Tibial artery (tissue), 4 donors: ENCODE measurements at regions not wholly inside any gene's neighbourhood (a gene's known extent, or its start where the extent isn't known, plus 50 kb on each side); places are given as distances from the start of the nearest gene placed in this dataset.

ENCODE experiments used
- DNase-seq, 2 donors: peaks; one replicate each; pipeline ENCODE4 v3.0.0-alpha.2; 2019
- H3K27ac ChIP-seq, 2 donors: fragments of 200-600 bp; sonication (generic) in 1 of 2; 1 replicate in 1 of 2; 2 replicates in 1 of 2; pipeline ENCODE4 v1.5.1; 2018 to 2019; ENCODE audit warnings: mild to moderate bottlenecking in 1 of 2
- H3K27me3 ChIP-seq, 2 donors: fragments of 200-600 bp; sonication (generic) in 1 of 2; one replicate each; pipeline versions ENCODE4 v1.5.1 to v1.6.0; 2016 to 2019
- H3K36me3 ChIP-seq, 3 donors: fragments of 200-600 bp; sonication (generic) in 2 of 3; one replicate each; pipeline ENCODE4 v1.5.1; 2016 to 2019; ENCODE audit warnings: mild to moderate bottlenecking in 2 of 3
- H3K4me1 ChIP-seq, 4 donors: fragments of 200-600 bp; sonication (generic) in 2 of 4; 1 replicate in 3 of 4; 2 replicates in 1 of 4; pipeline ENCODE4 v1.5.1; 2016 to 2019
- H3K4me3 ChIP-seq, 2 donors: fragments of 200-600 bp; sonication (generic) in 1 of 2; 1 replicate in 1 of 2; 2 replicates in 1 of 2; pipeline ENCODE4 v1.5.1; 2018 to 2019; ENCODE audit warnings: mild to moderate bottlenecking in 2 of 2
- H3K9me3 ChIP-seq, 3 donors: fragments of 200-600 bp; sonication (generic) in 1 of 3; one replicate each; pipeline ENCODE4 v1.5.1; 2016 to 2019
- intact Hi-C: fragments of 100-400 bp; cut with DNase I; formaldehyde crosslinking; loops from one replicate; pipeline ENCODE4 v1.15.0; 2023; ENCODE audit warnings: low total_unique reads
- TF ChIP-seq, protein P1 (sequence below), 2 experiments: fragments of 200-600 bp in 1 of 2; fragments of 450-650 bp in 1 of 2; IDR thresholded peaks; one replicate each; pipeline ENCODE4 v1.5.1; 2017 to 2019; ENCODE audit warnings: antibody characterized with exemption in 2 of 2, mild to moderate bottlenecking in 1 of 2, moderate library complexity in 1 of 2

DNA sequence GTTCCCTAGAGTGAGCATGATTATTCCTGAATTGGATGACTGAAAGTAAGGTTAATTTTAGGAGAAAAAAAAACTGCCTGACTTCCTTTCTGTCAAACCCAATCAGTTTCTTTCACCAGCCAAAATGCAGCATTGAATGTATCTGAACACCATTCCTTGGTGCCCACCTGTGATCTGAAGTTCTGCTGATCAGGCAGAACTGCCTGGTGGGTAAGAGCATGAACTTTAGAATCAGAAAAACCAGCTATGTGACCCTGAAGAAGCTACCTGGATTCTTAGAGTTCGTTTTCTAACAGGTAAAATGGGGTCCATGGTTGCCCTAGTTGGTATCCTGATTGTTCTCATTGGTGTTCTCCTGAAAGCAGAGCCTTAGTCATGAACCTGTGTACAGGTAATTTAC, 506.9 kb downstream of the MED13L start:
- Histone ChIP-seq H3K9me3 (no peaks in the 10 kb centered on the region), H3K27ac (no peak overlapping the region), H3K4me1 (no peaks in the 10 kb centered on the region), H3K27me3 (peaks cover 0 to 17% of the 10 kb centered on the region in 2 donors), H3K36me3 (no peaks in the 10 kb centered on the region), H3K4me3 (no peak overlapping the region)
- intact Hi-C loops: no loop called here
- TF ChIP-seq, protein P1, sequence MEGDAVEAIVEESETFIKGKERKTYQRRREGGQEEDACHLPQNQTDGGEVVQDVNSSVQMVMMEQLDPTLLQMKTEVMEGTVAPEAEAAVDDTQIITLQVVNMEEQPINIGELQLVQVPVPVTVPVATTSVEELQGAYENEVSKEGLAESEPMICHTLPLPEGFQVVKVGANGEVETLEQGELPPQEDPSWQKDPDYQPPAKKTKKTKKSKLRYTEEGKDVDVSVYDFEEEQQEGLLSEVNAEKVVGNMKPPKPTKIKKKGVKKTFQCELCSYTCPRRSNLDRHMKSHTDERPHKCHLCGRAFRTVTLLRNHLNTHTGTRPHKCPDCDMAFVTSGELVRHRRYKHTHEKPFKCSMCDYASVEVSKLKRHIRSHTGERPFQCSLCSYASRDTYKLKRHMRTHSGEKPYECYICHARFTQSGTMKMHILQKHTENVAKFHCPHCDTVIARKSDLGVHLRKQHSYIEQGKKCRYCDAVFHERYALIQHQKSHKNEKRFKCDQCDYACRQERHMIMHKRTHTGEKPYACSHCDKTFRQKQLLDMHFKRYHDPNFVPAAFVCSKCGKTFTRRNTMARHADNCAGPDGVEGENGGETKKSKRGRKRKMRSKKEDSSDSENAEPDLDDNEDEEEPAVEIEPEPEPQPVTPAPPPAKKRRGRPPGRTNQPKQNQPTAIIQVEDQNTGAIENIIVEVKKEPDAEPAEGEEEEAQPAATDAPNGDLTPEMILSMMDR (IDR thresholded peaks at IDR 0.05): no peak
- DNase-seq: no peak

DNA sequence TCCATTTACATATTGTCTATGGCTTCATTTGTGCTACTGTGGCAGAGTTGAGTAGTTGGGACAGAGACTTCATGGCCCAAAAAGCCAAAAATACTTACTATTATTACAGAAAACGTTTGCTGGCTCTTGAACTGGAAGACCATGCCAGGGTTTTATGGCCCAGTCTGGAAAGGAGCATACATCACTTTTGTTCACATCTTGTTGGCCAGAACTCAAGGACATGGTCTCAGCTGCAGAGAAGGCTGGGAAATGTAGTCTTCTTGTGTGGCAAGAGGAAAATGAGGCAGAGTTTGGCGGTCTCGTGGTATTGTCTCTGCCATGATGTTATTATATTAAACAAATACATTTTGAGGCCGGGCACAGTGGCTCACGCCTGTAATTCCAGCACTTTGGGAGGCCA, 509.6 kb downstream of the MED13L start:
- H3K36me3 ChIP-seq: no peaks in the 10 kb centered on the region
- no peak for DNase-seq
- TF ChIP-seq, protein P1 (IDR thresholded peaks at IDR 0.05): no peak
- no peaks in the 10 kb centered on the region for H3K4me1 ChIP-seq
- H3K27ac ChIP-seq: no peak overlapping the region
- no peaks in the 10 kb centered on the region for H3K9me3 ChIP-seq
- H3K4me3 ChIP-seq: no peak overlapping the region
- peaks cover 0 to 11% of the 10 kb centered on the region in 2 donors for H3K27me3 ChIP-seq
- intact Hi-C loops: no loop called here

DNA sequence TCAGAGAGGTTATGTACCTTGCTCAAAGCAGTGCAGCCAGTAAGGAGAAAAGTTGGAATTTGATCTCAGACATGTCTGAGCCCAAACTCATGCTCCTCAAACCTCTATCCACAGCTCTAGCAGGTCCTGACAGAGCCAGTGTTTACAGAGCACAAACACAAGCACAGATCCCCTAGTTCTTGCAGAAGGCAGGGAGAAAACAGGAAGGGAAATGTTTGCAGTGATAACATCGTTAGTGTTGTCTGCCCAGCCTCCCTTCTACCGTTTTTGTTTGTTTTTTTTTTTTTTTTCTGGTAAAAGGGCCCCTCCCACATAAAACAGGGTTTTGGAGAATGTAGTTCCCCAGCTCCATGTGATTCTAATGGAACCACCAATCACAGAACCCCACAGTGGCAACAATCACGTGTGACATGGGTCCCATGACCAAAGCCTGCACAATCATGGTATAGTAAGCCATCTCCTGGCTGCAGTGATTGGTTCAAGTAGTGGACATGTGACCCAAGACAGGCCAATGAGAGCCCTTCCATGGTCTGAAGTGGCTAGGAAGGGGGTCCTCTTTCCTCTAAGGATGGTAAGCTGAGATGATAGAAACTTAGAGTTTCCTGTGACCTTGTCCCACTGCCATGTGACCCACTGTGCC, 513.4 kb downstream of the MED13L start:
- intact Hi-C loops: no loop called here
- H3K27me3 ChIP-seq: peaks cover 0 to 16% of the 10 kb centered on the region in 2 donors
- DNase-seq: no peak
- no peak overlapping the region for H3K27ac ChIP-seq
- H3K36me3 ChIP-seq: no peaks in the 10 kb centered on the region
- no peaks in the 10 kb centered on the region for H3K4me1 ChIP-seq
- H3K9me3 ChIP-seq: no peaks in the 10 kb centered on the region
- TF ChIP-seq, protein P1 (IDR thresholded peaks at IDR 0.05): no peak
- no peak overlapping the region for H3K4me3 ChIP-seq

DNA sequence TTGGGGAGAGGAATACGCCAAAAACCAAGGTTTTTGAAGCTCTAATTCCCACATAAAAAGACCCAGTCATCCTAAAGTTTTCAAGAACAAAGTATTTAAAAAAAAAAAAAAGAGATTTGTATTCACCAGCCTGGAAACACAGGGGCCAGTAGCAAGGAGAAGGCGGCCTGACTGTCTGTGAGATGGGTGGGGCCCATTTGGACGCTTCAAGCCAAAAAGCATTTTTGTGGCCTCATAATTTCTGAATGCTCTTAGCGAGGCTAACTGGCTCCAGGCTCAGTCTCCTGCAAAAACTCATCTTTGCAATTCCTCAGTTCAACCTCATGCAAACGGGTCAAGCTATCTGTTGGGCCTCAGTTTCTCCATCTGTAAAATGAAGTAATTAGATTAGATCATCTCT, 514.1 kb downstream of the MED13L start:
- Histone ChIP-seq H3K9me3 (no peaks in the 10 kb centered on the region), H3K4me3 (no peak overlapping the region), H3K4me1 (no peaks in the 10 kb centered on the region), H3K27ac (no peak overlapping the region), H3K27me3 (peaks cover 0 to 18% of the 10 kb centered on the region in 2 donors), H3K36me3 (no peaks in the 10 kb centered on the region)
- intact Hi-C loops: no loop called here
- no peak for DNase-seq
- TF ChIP-seq, protein P1 (IDR thresholded peaks at IDR 0.05): no peak

DNA sequence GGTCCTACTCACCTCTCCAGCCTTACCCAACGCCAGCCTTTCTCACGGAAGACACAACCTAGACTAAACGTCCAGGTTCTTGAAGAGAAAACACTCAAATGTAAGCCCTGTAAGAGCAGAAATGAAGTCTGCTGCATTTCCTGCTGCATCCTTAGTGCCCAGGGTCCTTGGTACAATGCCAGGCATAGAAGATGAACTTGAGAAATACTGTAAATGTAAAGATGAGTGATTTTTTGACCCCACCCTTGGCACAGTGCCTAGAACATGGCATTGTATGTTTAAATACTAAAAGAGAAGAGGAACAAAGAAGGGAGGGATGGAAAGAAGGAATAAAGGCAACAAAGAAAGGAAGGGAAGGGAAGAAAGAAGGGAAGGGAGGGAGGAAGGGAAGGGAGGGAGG, 514.6 kb downstream of the MED13L start:
- Histone ChIP-seq H3K4me1 (no peaks in the 10 kb centered on the region), H3K9me3 (no peaks in the 10 kb centered on the region), H3K36me3 (no peaks in the 10 kb centered on the region), H3K27me3 (peaks cover 0 to 20% of the 10 kb centered on the region in 2 donors), H3K4me3 (no peak overlapping the region), H3K27ac (no peak overlapping the region)
- DNase-seq: no peak
- TF ChIP-seq, protein P1 (IDR thresholded peaks at IDR 0.05): no peak
- intact Hi-C loops: no loop called here

DNA sequence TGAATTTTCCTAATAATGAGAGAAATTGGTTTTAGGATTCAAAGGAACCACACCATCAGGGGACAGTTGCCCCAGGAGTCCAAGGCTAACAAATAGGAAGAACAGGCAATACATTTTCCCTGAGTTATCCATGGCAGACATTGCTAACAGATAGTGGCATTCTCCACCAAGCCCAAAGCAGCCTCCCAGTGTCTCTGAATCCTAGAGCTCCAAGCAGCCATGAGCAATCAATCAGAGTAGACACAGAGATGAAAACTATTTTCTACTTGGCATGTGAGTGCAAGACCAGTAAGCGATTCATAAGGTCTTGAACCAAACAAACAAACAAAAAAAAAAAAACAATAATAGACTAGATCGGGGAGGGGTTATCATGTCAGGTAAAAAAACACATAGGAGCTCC, 515.7 kb downstream of the MED13L start:
- Histone ChIP-seq H3K27me3 (peaks cover 0 to 21% of the 10 kb centered on the region in 2 donors), H3K4me3 (no peak overlapping the region), H3K36me3 (no peaks in the 10 kb centered on the region), H3K9me3 (no peaks in the 10 kb centered on the region), H3K4me1 (no peaks in the 10 kb centered on the region), H3K27ac (no peak overlapping the region)
- TF ChIP-seq, protein P1 (IDR thresholded peaks at IDR 0.05): no peak
- intact Hi-C loops: no loop called here
- DNase-seq: no peak
